ENCODE measurements at regions not wholly inside any gene's neighbourhood (a gene's known extent, or its start where the extent isn't known, plus 50 kb on each side); places are given as distances from the start of the nearest gene placed in this dataset.

DNA sequence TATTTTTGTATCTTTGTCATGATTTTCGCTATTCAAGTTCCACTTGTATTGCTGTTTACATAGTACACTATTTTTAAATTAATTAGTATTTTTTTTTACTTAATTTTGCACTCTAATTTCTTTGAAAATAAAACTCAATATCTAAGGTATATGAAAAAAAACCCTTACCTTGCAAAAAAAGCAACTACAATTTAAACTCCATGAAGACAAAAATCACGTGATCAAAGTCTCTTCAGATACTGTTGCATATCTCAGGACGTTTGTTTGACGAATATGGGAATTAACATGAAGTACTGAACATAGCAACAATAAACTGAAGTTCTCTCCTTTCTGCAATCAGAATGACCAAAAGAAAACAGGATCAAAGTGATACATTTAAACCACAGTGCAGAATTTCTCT is 968.4 kb upstream of the SEL1L start:
- TF ChIP-seq POLR2AphosphoS5 (IDR thresholded peaks at IDR 0.05) = no peak
- TF ChIP-seq, protein P1, sequence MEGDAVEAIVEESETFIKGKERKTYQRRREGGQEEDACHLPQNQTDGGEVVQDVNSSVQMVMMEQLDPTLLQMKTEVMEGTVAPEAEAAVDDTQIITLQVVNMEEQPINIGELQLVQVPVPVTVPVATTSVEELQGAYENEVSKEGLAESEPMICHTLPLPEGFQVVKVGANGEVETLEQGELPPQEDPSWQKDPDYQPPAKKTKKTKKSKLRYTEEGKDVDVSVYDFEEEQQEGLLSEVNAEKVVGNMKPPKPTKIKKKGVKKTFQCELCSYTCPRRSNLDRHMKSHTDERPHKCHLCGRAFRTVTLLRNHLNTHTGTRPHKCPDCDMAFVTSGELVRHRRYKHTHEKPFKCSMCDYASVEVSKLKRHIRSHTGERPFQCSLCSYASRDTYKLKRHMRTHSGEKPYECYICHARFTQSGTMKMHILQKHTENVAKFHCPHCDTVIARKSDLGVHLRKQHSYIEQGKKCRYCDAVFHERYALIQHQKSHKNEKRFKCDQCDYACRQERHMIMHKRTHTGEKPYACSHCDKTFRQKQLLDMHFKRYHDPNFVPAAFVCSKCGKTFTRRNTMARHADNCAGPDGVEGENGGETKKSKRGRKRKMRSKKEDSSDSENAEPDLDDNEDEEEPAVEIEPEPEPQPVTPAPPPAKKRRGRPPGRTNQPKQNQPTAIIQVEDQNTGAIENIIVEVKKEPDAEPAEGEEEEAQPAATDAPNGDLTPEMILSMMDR (IDR thresholded peaks at IDR 0.05) = no peak
- TF ChIP-seq POLR2A (IDR thresholded peaks at IDR 0.05) = no peak

Data from upper lobe of left lung (tissue), 4 donors.